WTC11 (cell line): ENCODE measurements at regions not wholly inside any gene's neighbourhood (a gene's known extent, or its start where the extent isn't known, plus 50 kb on each side); places are given as distances from the start of the nearest gene placed in this dataset.

Source experiments
- ATAC-seq: fragments of 200-7000 bp; cut with Tn5 transposase; 2 replicates; pipeline ENCODE4 v1.10.0; 2021; ENCODE audit warnings: mild to moderate bottlenecking, moderate library complexity
- CTCF ChIA-PET: fragments of 300-600 bp; sonication (Branson Sonifier 250); formaldehyde crosslinking; loops from one replicate; lab custom pipeline; 2021; ENCODE audit warnings: antibody characterized with exemption; lab: Charles Lee
- POLR2A ChIA-PET: fragments of 350-600 bp; sonication (Branson Sonifier 250); formaldehyde crosslinking; loops from one replicate; lab custom pipeline; 2021; ENCODE audit warnings: antibody characterized with exemption; lab: Charles Lee
- DNase-seq: peaks from one replicate; pipeline ENCODE4 v3.0.0; 2021; ENCODE audit warnings: low spot score
- H3K27ac Mint-ChIP-seq: 2 replicates; pipeline ENCODE4 v1.8.0; 2021; ENCODE audit warnings: mixed read lengths
- H3K27me3 Mint-ChIP-seq: 2 replicates; pipeline ENCODE4 v1.8.0; 2021; ENCODE audit warnings: low read depth, mild to moderate bottlenecking, moderate library complexity, mixed read lengths
- H3K36me3 Mint-ChIP-seq: 2 replicates; pipeline ENCODE4 v1.8.0; 2021; ENCODE audit warnings: mixed read lengths
- H3K4me1 Mint-ChIP-seq: 2 replicates; pipeline ENCODE4 v1.8.0; 2022; ENCODE audit warnings: mixed read lengths
- H3K4me3 Mint-ChIP-seq: 2 replicates; pipeline ENCODE4 v1.8.0; 2021; ENCODE audit warnings: mild to moderate bottlenecking, moderate library complexity, mixed read lengths
- H3K9me3 Mint-ChIP-seq: 2 replicates; pipeline ENCODE4 v1.8.0; 2021; ENCODE audit warnings: mixed read lengths
- E2F5 ChIP-seq: sonication (generic); formaldehyde crosslinking; IDR thresholded peaks from 2 replicates; pipeline ENCODE4 v1.8.1; 2022; ENCODE audit warnings: mild to moderate bottlenecking, moderate library complexity, missing genetic modification reagents
- ELF4 ChIP-seq: sonication (generic); formaldehyde crosslinking; IDR thresholded peaks from 2 replicates; pipeline ENCODE4 v1.8.1; 2022; ENCODE audit warnings: low read depth, mild to moderate bottlenecking, moderate library complexity, missing genetic modification reagents
- ETV6 ChIP-seq: sonication (generic); formaldehyde crosslinking; IDR thresholded peaks from 2 replicates; pipeline ENCODE4 v1.8.1; 2022; ENCODE audit warnings: mild to moderate bottlenecking, missing genetic modification reagents
- KAT7 ChIP-seq: sonication (generic); formaldehyde crosslinking; IDR thresholded peaks from 2 replicates; pipeline ENCODE4 v1.8.1; 2023; ENCODE audit warnings: missing genetic modification reagents, mild to moderate bottlenecking, borderline replicate concordance
- NFE2L1 ChIP-seq: sonication (generic); formaldehyde crosslinking; IDR thresholded peaks from 2 replicates; pipeline ENCODE4 v1.8.1; 2023; ENCODE audit warnings: missing genetic modification reagents
- OVOL2 ChIP-seq: fragments of 250-450 bp; sonication (Bioruptor Pico); IDR thresholded peaks from 2 replicates; pipeline ENCODE4 v1.9.0; 2021; ENCODE audit warnings: mild to moderate bottlenecking, borderline replicate concordance
- RORB ChIP-seq: fragments of 250-450 bp; sonication (Bioruptor Pico); IDR thresholded peaks from 2 replicates; pipeline ENCODE4 v1.9.0; 2021; ENCODE audit warnings: mild to moderate bottlenecking
- TCF7 ChIP-seq: sonication (generic); formaldehyde crosslinking; IDR thresholded peaks from 2 replicates; pipeline ENCODE4 v1.8.0; 2022; ENCODE audit warnings: mild to moderate bottlenecking, low read depth, missing genetic modification reagents, moderate library complexity
- USF2 ChIP-seq: sonication (generic); formaldehyde crosslinking; IDR thresholded peaks from 2 replicates; pipeline ENCODE4 v1.8.1; 2023; ENCODE audit warnings: mild to moderate bottlenecking, missing genetic modification reagents, moderate library complexity
- ZBTB21 ChIP-seq: sonication (generic); formaldehyde crosslinking; IDR thresholded peaks from 2 replicates; pipeline ENCODE4 v1.8.1; 2023; ENCODE audit warnings: mild to moderate bottlenecking, missing genetic modification reagents, borderline replicate concordance
- ZNF232 ChIP-seq: sonication (generic); formaldehyde crosslinking; IDR thresholded peaks from 2 replicates; pipeline ENCODE4 v1.8.0; 2022; ENCODE audit warnings: mild to moderate bottlenecking, missing genetic modification reagents
- ZNF416 ChIP-seq: fragments of 250-450 bp; sonication (Bioruptor Pico); IDR thresholded peaks from 2 replicates; pipeline ENCODE4 v1.9.0; 2021; ENCODE audit warnings: mild to moderate bottlenecking, inconsistent platforms
- ZNF423 ChIP-seq: fragments of 250-450 bp; sonication (Bioruptor Pico); IDR thresholded peaks from 2 replicates; pipeline ENCODE4 v2.1.2; 2022; ENCODE audit warnings: mild to moderate bottlenecking, moderate library complexity
- TF ChIP-seq, protein P1 (sequence below): sonication (generic); formaldehyde crosslinking; IDR thresholded peaks from 2 replicates; pipeline ENCODE4 v1.8.1; 2023; ENCODE audit warnings: mild to moderate bottlenecking, missing genetic modification reagents, borderline replicate concordance
- TF ChIP-seq, protein P2 (sequence below): fragments of 250-450 bp; sonication (Bioruptor Pico); IDR thresholded peaks from 2 replicates; pipeline ENCODE4 v1.9.0; 2021; ENCODE audit warnings: mild to moderate bottlenecking, borderline replicate concordance
- TF ChIP-seq, protein P3 (sequence below): fragments of 250-450 bp; sonication (Bioruptor Pico); IDR thresholded peaks from 2 replicates; pipeline ENCODE4 v1.9.0; 2021; ENCODE audit warnings: mild to moderate bottlenecking
- TF ChIP-seq, protein P4 (sequence below): fragments of 200-600 bp; IDR thresholded peaks from 2 replicates; pipeline ENCODE4 v1.8.0; 2022; ENCODE audit warnings: antibody characterized with exemption
- TF ChIP-seq, protein P5 (sequence below): sonication (generic); formaldehyde crosslinking; IDR thresholded peaks from 2 replicates; pipeline ENCODE4 v1.8.1; 2023; ENCODE audit warnings: mild to moderate bottlenecking, missing genetic modification reagents

DNA sequence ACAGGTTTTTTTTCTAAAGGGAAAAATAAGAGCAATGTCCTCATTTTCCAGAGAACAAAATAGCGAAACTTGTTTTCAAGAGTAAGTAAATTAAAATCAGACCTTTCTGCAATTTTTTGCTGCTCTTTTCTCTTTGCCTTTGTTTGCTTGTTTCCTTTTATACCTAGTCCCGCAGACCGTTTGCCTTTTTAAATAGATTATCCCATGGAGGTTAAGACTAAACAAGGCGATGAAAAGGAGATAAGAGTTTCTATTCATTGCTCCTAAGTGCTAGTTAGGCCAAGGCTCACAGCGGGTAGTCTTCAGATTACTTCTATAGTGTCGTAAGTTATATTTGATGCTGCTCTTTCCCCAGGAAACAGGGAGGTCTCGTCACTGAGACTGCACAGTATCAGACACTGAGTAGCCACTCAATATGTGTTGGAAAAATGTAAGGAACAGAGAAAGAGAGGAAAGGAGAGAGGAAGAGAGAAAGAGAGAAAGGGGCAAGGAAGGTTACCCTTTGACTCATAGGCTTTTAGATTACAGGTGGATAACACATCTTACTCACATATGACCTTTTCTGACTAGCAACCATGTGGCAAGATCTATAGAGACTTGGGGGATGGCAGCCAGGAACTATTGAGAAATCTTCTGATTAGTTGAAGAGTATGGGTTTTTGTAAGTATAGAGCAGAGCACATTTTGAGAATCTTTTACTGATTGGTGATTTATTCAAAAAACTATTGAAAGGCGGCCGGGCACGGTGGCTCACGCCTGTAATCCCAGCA is 107.5 kb upstream of the PARP11 start (continued):
- TF ChIP-seq, protein P1, sequence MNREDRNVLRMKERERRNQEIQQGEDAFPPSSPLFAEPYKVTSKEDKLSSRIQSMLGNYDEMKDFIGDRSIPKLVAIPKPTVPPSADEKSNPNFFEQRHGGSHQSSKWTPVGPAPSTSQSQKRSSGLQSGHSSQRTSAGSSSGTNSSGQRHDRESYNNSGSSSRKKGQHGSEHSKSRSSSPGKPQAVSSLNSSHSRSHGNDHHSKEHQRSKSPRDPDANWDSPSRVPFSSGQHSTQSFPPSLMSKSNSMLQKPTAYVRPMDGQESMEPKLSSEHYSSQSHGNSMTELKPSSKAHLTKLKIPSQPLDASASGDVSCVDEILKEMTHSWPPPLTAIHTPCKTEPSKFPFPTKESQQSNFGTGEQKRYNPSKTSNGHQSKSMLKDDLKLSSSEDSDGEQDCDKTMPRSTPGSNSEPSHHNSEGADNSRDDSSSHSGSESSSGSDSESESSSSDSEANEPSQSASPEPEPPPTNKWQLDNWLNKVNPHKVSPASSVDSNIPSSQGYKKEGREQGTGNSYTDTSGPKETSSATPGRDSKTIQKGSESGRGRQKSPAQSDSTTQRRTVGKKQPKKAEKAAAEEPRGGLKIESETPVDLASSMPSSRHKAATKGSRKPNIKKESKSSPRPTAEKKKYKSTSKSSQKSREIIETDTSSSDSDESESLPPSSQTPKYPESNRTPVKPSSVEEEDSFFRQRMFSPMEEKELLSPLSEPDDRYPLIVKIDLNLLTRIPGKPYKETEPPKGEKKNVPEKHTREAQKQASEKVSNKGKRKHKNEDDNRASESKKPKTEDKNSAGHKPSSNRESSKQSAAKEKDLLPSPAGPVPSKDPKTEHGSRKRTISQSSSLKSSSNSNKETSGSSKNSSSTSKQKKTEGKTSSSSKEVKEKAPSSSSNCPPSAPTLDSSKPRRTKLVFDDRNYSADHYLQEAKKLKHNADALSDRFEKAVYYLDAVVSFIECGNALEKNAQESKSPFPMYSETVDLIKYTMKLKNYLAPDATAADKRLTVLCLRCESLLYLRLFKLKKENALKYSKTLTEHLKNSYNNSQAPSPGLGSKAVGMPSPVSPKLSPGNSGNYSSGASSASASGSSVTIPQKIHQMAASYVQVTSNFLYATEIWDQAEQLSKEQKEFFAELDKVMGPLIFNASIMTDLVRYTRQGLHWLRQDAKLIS, result no peak
- TF ChIP-seq, protein P2, sequence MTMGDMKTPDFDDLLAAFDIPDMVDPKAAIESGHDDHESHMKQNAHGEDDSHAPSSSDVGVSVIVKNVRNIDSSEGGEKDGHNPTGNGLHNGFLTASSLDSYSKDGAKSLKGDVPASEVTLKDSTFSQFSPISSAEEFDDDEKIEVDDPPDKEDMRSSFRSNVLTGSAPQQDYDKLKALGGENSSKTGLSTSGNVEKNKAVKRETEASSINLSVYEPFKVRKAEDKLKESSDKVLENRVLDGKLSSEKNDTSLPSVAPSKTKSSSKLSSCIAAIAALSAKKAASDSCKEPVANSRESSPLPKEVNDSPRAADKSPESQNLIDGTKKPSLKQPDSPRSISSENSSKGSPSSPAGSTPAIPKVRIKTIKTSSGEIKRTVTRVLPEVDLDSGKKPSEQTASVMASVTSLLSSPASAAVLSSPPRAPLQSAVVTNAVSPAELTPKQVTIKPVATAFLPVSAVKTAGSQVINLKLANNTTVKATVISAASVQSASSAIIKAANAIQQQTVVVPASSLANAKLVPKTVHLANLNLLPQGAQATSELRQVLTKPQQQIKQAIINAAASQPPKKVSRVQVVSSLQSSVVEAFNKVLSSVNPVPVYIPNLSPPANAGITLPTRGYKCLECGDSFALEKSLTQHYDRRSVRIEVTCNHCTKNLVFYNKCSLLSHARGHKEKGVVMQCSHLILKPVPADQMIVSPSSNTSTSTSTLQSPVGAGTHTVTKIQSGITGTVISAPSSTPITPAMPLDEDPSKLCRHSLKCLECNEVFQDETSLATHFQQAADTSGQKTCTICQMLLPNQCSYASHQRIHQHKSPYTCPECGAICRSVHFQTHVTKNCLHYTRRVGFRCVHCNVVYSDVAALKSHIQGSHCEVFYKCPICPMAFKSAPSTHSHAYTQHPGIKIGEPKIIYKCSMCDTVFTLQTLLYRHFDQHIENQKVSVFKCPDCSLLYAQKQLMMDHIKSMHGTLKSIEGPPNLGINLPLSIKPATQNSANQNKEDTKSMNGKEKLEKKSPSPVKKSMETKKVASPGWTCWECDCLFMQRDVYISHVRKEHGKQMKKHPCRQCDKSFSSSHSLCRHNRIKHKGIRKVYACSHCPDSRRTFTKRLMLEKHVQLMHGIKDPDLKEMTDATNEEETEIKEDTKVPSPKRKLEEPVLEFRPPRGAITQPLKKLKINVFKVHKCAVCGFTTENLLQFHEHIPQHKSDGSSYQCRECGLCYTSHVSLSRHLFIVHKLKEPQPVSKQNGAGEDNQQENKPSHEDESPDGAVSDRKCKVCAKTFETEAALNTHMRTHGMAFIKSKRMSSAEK (CRISPR knock-in tag), result no peak
- no peak for TF ChIP-seq USF2 (CRISPR knock-in tag)
- TF ChIP-seq OVOL2 (CRISPR knock-in tag), result no peak
- TF ChIP-seq, protein P3, sequence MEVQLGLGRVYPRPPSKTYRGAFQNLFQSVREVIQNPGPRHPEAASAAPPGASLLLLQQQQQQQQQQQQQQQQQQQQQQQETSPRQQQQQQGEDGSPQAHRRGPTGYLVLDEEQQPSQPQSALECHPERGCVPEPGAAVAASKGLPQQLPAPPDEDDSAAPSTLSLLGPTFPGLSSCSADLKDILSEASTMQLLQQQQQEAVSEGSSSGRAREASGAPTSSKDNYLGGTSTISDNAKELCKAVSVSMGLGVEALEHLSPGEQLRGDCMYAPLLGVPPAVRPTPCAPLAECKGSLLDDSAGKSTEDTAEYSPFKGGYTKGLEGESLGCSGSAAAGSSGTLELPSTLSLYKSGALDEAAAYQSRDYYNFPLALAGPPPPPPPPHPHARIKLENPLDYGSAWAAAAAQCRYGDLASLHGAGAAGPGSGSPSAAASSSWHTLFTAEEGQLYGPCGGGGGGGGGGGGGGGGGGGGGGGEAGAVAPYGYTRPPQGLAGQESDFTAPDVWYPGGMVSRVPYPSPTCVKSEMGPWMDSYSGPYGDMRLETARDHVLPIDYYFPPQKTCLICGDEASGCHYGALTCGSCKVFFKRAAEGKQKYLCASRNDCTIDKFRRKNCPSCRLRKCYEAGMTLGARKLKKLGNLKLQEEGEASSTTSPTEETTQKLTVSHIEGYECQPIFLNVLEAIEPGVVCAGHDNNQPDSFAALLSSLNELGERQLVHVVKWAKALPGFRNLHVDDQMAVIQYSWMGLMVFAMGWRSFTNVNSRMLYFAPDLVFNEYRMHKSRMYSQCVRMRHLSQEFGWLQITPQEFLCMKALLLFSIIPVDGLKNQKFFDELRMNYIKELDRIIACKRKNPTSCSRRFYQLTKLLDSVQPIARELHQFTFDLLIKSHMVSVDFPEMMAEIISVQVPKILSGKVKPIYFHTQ (CRISPR knock-in tag), result no peak
- no peak for TF ChIP-seq ZNF232 (CRISPR knock-in tag)
- TF ChIP-seq ELF4 (CRISPR knock-in tag), result no peak
- no peak for TF ChIP-seq ZBTB21
- TF ChIP-seq, protein P4, sequence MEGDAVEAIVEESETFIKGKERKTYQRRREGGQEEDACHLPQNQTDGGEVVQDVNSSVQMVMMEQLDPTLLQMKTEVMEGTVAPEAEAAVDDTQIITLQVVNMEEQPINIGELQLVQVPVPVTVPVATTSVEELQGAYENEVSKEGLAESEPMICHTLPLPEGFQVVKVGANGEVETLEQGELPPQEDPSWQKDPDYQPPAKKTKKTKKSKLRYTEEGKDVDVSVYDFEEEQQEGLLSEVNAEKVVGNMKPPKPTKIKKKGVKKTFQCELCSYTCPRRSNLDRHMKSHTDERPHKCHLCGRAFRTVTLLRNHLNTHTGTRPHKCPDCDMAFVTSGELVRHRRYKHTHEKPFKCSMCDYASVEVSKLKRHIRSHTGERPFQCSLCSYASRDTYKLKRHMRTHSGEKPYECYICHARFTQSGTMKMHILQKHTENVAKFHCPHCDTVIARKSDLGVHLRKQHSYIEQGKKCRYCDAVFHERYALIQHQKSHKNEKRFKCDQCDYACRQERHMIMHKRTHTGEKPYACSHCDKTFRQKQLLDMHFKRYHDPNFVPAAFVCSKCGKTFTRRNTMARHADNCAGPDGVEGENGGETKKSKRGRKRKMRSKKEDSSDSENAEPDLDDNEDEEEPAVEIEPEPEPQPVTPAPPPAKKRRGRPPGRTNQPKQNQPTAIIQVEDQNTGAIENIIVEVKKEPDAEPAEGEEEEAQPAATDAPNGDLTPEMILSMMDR, result no peak
- no peak for TF ChIP-seq KAT7
- TF ChIP-seq, all 79 proteins: peak for 0

DNA sequence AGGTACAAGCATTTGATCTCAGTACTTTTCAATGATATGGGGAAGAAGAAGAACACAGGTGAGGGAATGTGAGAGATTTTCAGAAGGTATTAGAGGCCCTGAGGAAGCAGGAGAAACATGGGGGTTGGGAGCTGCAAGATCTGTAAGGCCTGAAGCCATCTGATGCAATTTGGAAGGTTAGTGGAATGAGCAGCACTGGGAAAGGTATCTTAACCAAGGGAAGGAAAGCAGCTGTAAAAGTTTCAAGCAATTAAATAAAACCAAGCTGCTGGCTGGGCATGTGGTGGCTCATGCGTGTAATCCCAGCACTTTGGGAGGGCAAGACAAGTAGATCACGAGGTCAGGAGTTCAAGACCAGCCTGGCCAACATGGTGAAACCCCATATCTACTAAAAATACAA is 104.4 kb upstream of the PARP11 start:
- H3K27ac Mint-ChIP-seq, result no peak overlapping the region
- peaks cover 3% of the 10 kb centered on the region; the same call in 1 of the 2 replicates for H3K27me3 Mint-ChIP-seq
- H3K4me1 Mint-ChIP-seq, result peaks cover 7% of the 10 kb centered on the region
- no peak for DNase-seq
- ChIA-PET POLR2A (no interaction called here), CTCF (no interaction called here)
- H3K4me3 Mint-ChIP-seq, result no peak overlapping the region
- peaks cover 3% of the 10 kb centered on the region; the same call in 1 of the 2 replicates for H3K36me3 Mint-ChIP-seq
- H3K9me3 Mint-ChIP-seq, result peaks cover 11% of the 10 kb centered on the region; the same call in 1 of the 2 replicates
- no peak for TF ChIP-seq E2F5 (CRISPR knock-in tag)
- no peak for TF ChIP-seq RORB (CRISPR knock-in tag)
- TF ChIP-seq ZNF416 (CRISPR knock-in tag), result no peak
- TF ChIP-seq NFE2L1, result no peak
- TF ChIP-seq OVOL2 (CRISPR knock-in tag), result no peak
- no peak for TF ChIP-seq ZNF232 (CRISPR knock-in tag)
- no peak for TF ChIP-seq ETV6
- TF ChIP-seq, protein P5, sequence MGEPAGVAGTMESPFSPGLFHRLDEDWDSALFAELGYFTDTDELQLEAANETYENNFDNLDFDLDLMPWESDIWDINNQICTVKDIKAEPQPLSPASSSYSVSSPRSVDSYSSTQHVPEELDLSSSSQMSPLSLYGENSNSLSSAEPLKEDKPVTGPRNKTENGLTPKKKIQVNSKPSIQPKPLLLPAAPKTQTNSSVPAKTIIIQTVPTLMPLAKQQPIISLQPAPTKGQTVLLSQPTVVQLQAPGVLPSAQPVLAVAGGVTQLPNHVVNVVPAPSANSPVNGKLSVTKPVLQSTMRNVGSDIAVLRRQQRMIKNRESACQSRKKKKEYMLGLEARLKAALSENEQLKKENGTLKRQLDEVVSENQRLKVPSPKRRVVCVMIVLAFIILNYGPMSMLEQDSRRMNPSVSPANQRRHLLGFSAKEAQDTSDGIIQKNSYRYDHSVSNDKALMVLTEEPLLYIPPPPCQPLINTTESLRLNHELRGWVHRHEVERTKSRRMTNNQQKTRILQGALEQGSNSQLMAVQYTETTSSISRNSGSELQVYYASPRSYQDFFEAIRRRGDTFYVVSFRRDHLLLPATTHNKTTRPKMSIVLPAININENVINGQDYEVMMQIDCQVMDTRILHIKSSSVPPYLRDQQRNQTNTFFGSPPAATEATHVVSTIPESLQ, result no peak
- no peak for TF ChIP-seq ZNF423
- no peak for TF ChIP-seq TCF7 (CRISPR knock-in tag)
- TF ChIP-seq, all 79 proteins: peak for 0
- ATAC-seq, result no peak
